GM19372 (cell line): ENCODE measurements at regions not wholly inside any gene's neighbourhood (a gene's known extent, or its start where the extent isn't known, plus 50 kb on each side); places are given as distances from the start of the nearest gene placed in this dataset.
"Not testable (repeated sequence)": the region's sequence is repeated elsewhere in the genome, so short reads cannot be mapped to it uniquely, and the experiment has no call there.

Experiments
- ATAC-seq: cut with Tn5 transposase; IDR thresholded peaks from one replicate; pipeline ENCODE4 v1.9.1; 2021; ENCODE audit warnings: mild to moderate bottlenecking, low read depth, moderate library complexity; ENCODE audit not compliant: unreplicated experiment

- ATAC-seq = no peak
Observed at GRCh38 chr12:131245564-131246355, 292.1 kb downstream of the ADGRD1 start.

- not testable (repeated sequence) for ATAC-seq
Observed at GRCh38 chr12:131247026-131247725, 293.5 kb downstream of the ADGRD1 start.

- ATAC-seq = not testable (repeated sequence)
Observed at GRCh38 chr12:131247875-131248274, 294.2 kb downstream of the ADGRD1 start.

GRCh38 chr12:131249246-131250027, 295.7 kb downstream of the ADGRD1 start:
- ATAC-seq = no peak

GRCh38 chr12:131250028-131250950, 296.6 kb downstream of the ADGRD1 start:
- ATAC-seq = no peak

GRCh38 chr12:131250951-131251315, 297.2 kb downstream of the ADGRD1 start:
- ATAC-seq = no peak

- no peak for ATAC-seq
Observed at GRCh38 chr12:131251336-131252101, 297.8 kb downstream of the ADGRD1 start.

- no peak for ATAC-seq
Observed at GRCh38 chr12:131253376-131254026, 299.8 kb downstream of the ADGRD1 start.

- ATAC-seq = no peak
Observed at GRCh38 chr12:131254374-131254773, 300.7 kb downstream of the ADGRD1 start.

- no peak for ATAC-seq
Observed at GRCh38 chr12:131258398-131258797, 304.7 kb downstream of the ADGRD1 start.

- no peak for ATAC-seq
Observed at GRCh38 chr12:131260251-131260905, 306.7 kb downstream of the ADGRD1 start.

GRCh38 chr12:131260954-131261353, 307.2 kb downstream of the ADGRD1 start:
- no peak for ATAC-seq

- ATAC-seq = no peak
Observed at GRCh38 chr12:131261906-131262305, 308.2 kb downstream of the ADGRD1 start.

GRCh38 chr12:131263626-131264025, 309.9 kb downstream of the ADGRD1 start:
- ATAC-seq = no peak

- ATAC-seq = no peak
Observed at GRCh38 chr12:131264635-131265034, 310.9 kb downstream of the ADGRD1 start.

- ATAC-seq = no peak
Observed at GRCh38 chr12:131266591-131267467, 313.1 kb downstream of the ADGRD1 start.

- ATAC-seq = no peak
Observed at GRCh38 chr12:131267576-131267975, 313.9 kb downstream of the ADGRD1 start.
